ENCODE measurements at regions not wholly inside any gene's neighbourhood (a gene's known extent, or its start where the extent isn't known, plus 50 kb on each side); places are given as distances from the start of the nearest gene placed in this dataset.

GRCh38 chr5:24102010-24102409, 542.8 kb downstream of the CDH10 start:
- Histone ChIP-seq H3K9me3 (ENCODE audit: control insufficient read depth, insufficient read depth, low read length) (no peaks in the 10 kb centered on the region), H3K4me1 (ENCODE audit: control insufficient read depth, low read length) (no peaks in the 10 kb centered on the region), H3K9me2 (replicated peaks; ENCODE audit: control insufficient read depth, low read length) (no peaks in the 10 kb centered on the region), H3F3A (ENCODE audit: control insufficient read depth, insufficient read depth) (no peaks in the 10 kb centered on the region), H3K4me3 (ENCODE audit: low read length) (no peak overlapping the region), H3K27me3 (ENCODE audit: control insufficient read depth, low read length) (no peaks in the 10 kb centered on the region), H3K36me3 (ENCODE audit: control insufficient read depth, low read length) (no peaks in the 10 kb centered on the region), H3K79me2 (ENCODE audit: control insufficient read depth, low read length) (no peaks in the 10 kb centered on the region), H3K27ac (ENCODE audit: low read depth, low read length) (no peak overlapping the region), H4K20me1 (ENCODE audit: control insufficient read depth, insufficient read depth, low read depth, low read length) (no peaks in the 10 kb centered on the region), H3K4me2 (ENCODE audit: low read length) (no peak overlapping the region)
- TF ChIP-seq CTCF (IDR thresholded peaks at IDR 0.05; ENCODE audit: low read depth, low read length, poor library complexity, severe bottlenecking) (no peak), EZH2phosphoT487 (IDR thresholded peaks at IDR 0.05; ENCODE audit: borderline replicate concordance, low read length) (no peak)

GRCh38 chr5:24103451-24104023, 541.2 kb downstream of the CDH10 start:
- TF ChIP-seq EZH2phosphoT487 (IDR thresholded peaks at IDR 0.05; ENCODE audit: borderline replicate concordance, low read length) (no peak), CTCF (IDR thresholded peaks at IDR 0.05; ENCODE audit: low read depth, low read length, poor library complexity, severe bottlenecking) (no peak)
- H4K20me1 ChIP-seq (ENCODE audit: control insufficient read depth, insufficient read depth, low read depth, low read length) = no peaks in the 10 kb centered on the region
- H3K36me3 ChIP-seq (ENCODE audit: control insufficient read depth, low read length) = no peaks in the 10 kb centered on the region
- no peak overlapping the region for H3K4me2 ChIP-seq (ENCODE audit: low read length)
- no peak overlapping the region for H3K27ac ChIP-seq (ENCODE audit: low read depth, low read length)
- no peaks in the 10 kb centered on the region for H3K9me2 ChIP-seq (replicated peaks; ENCODE audit: control insufficient read depth, low read length)
- no peaks in the 10 kb centered on the region for H3K27me3 ChIP-seq (ENCODE audit: control insufficient read depth, low read length)
- H3K4me1 ChIP-seq (ENCODE audit: control insufficient read depth, low read length) = no peaks in the 10 kb centered on the region
- H3K9me3 ChIP-seq (ENCODE audit: control insufficient read depth, insufficient read depth, low read length) = no peaks in the 10 kb centered on the region
- no peak overlapping the region for H3K4me3 ChIP-seq (ENCODE audit: low read length)
- H3K79me2 ChIP-seq (ENCODE audit: control insufficient read depth, low read length) = no peaks in the 10 kb centered on the region
- no peaks in the 10 kb centered on the region for H3F3A ChIP-seq (ENCODE audit: control insufficient read depth, insufficient read depth)

GRCh38 chr5:24110004-24110615, 534.7 kb downstream of the CDH10 start:
- Histone ChIP-seq H3K4me1 (ENCODE audit: control insufficient read depth, low read length) (no peaks in the 10 kb centered on the region), H3K36me3 (ENCODE audit: control insufficient read depth, low read length) (no peaks in the 10 kb centered on the region)

More at GRCh38 chr5:24110004-24110615, 534.7 kb downstream of the CDH10 start:
- H3K4me2 ChIP-seq (ENCODE audit: low read length) = no peak overlapping the region
- no peaks in the 10 kb centered on the region for H4K20me1 ChIP-seq (ENCODE audit: control insufficient read depth, insufficient read depth, low read depth, low read length)
- H3K9me3 ChIP-seq (ENCODE audit: control insufficient read depth, insufficient read depth, low read length) = no peaks in the 10 kb centered on the region
- H3K27ac ChIP-seq (ENCODE audit: low read depth, low read length) = no peak overlapping the region
- no peaks in the 10 kb centered on the region for H3K79me2 ChIP-seq (ENCODE audit: control insufficient read depth, low read length)
- TF ChIP-seq CTCF (IDR thresholded peaks at IDR 0.05; ENCODE audit: low read depth, low read length, poor library complexity, severe bottlenecking) = peak; percentile 37
- no peak for TF ChIP-seq EZH2phosphoT487 (IDR thresholded peaks at IDR 0.05; ENCODE audit: borderline replicate concordance, low read length)
- H3F3A ChIP-seq (ENCODE audit: control insufficient read depth, insufficient read depth) = no peaks in the 10 kb centered on the region
- no peaks in the 10 kb centered on the region for H3K9me2 ChIP-seq (replicated peaks; ENCODE audit: control insufficient read depth, low read length)
- no peak overlapping the region for H3K4me3 ChIP-seq (ENCODE audit: low read length)
- no peaks in the 10 kb centered on the region for H3K27me3 ChIP-seq (ENCODE audit: control insufficient read depth, low read length)
